Mucosa of descending colon (tissue), 3 donors: ENCODE measurements at regions not wholly inside any gene's neighbourhood (a gene's known extent, or its start where the extent isn't known, plus 50 kb on each side); places are given as distances from the start of the nearest gene placed in this dataset.

ENCODE experiments used
- ATAC-seq: fragments of 200-7000 bp; cut with Tn5 transposase; one replicate; pipeline ENCODE4 v1.9.1; 2020; ENCODE audit warnings: mild to moderate bottlenecking, moderate library complexity
- DNase-seq, 3 donors: peaks; one replicate each; pipeline ENCODE4 v3.0.0-alpha.2; 2020
- H3K36me3 ChIP-seq: fragments of 200-600 bp; one replicate; pipeline ENCODE4 v1.8.0; 2021; ENCODE audit warnings: low read depth, mild to moderate bottlenecking
- H3K4me1 ChIP-seq: fragments of 200-600 bp; one replicate; pipeline ENCODE4 v1.8.0; 2021; ENCODE audit warnings: low read depth, mild to moderate bottlenecking
- H3K4me3 ChIP-seq: fragments of 200-600 bp; one replicate; pipeline ENCODE4 v1.8.0; 2021; ENCODE audit warnings: mild to moderate bottlenecking
- H3K9me3 ChIP-seq: fragments of 200-600 bp; one replicate; pipeline ENCODE4 v1.8.0; 2021; ENCODE audit warnings: mild to moderate bottlenecking
- CTCF ChIP-seq: fragments of 200-600 bp; IDR thresholded peaks from one replicate; pipeline ENCODE4 v1.8.0; 2022; ENCODE audit warnings: antibody characterized with exemption, mild to moderate bottlenecking
- intact Hi-C, 2 donors: fragments of 100-400 bp; cut with DNase I in 1 of 2; cut with micrococcal nuclease in 1 of 2; formaldehyde crosslinking; loops; one replicate each; pipeline versions ENCODE4 v1.11.0 to v1.11.1; 2022; cut with DNase I, micrococcal nuclease
- donor health status: DM: no; HTN: no; CAD: no; lungs with moderate emphysema.
- donor health status: DM: no; HTN: no; CAD: no.
- donor health status: DM: no; HTN: yes; CAD: no.

GRCh38 chr5:10145923-10146401, 103.7 kb downstream of the ATPSCKMT start:
- Histone ChIP-seq H3K9me3 (no peaks in the 10 kb centered on the region), H3K4me1 (no peaks in the 10 kb centered on the region), H3K4me3 (no peak overlapping the region), H3K36me3 (no peaks in the 10 kb centered on the region)
- intact Hi-C loops, result no loop called here
- peak; percentile 57 for ATAC-seq
- no peak for TF ChIP-seq CTCF
- no peak for DNase-seq

- no peaks in the 10 kb centered on the region for H3K9me3 ChIP-seq
- no peak for TF ChIP-seq CTCF
- intact Hi-C loops, result no loop called here
- H3K4me3 ChIP-seq, result no peak overlapping the region
- DNase-seq (no peak), ATAC-seq (no peak)
- H3K4me1 ChIP-seq, result no peaks in the 10 kb centered on the region
- H3K36me3 ChIP-seq, result no peaks in the 10 kb centered on the region
Observed at GRCh38 chr5:10144040-10144439, 105.6 kb downstream of the ATPSCKMT start.

- no peaks in the 10 kb centered on the region for H3K4me1 ChIP-seq
- H3K9me3 ChIP-seq, result no peaks in the 10 kb centered on the region
- ATAC-seq (peak; percentile 60), DNase-seq (peak in 1 of 3 donors; percentile 17)
- intact Hi-C loops, result no loop called here
- H3K4me3 ChIP-seq, result no peak overlapping the region
- no peaks in the 10 kb centered on the region for H3K36me3 ChIP-seq
- TF ChIP-seq CTCF, result no peak
Observed at GRCh38 chr5:10140195-10140973, 109.3 kb downstream of the ATPSCKMT start.

GRCh38 chr5:10138395-10139057, 111.2 kb downstream of the ATPSCKMT start:
- DNase-seq, result no peak
- no peaks in the 10 kb centered on the region for H3K9me3 ChIP-seq
- no peak overlapping the region for H3K4me3 ChIP-seq
- no peak for ATAC-seq
- H3K36me3 ChIP-seq, result no peaks in the 10 kb centered on the region
- H3K4me1 ChIP-seq, result no peaks in the 10 kb centered on the region
- TF ChIP-seq CTCF, result no peak
- intact Hi-C loops, result no loop called here

DNA sequence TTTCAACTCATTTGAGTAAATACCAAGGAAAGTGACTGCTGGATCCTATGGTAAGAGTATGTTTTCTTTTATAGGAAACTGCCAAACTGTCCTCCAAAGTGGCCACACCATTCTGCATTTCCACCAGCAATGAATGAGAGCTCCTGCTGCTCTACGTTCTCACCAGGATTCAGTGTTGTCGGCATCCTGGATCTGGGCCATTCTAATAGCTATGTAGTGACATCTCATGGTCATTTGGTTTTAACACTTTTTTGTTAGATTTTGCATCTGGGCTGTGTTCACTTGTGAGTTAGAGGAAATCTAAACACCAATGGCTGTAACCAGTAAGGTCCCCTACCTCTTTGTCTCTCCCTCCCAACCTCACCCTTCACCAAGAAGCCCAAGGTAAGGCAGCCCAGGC, 115.9 kb downstream of the ATPSCKMT start:
- DNase-seq (no peak), ATAC-seq (no peak)
- Histone ChIP-seq H3K4me3 (no peak overlapping the region), H3K9me3 (no peaks in the 10 kb centered on the region), H3K36me3 (no peaks in the 10 kb centered on the region), H3K4me1 (no peaks in the 10 kb centered on the region)
- TF ChIP-seq CTCF, result no peak
- intact Hi-C loops, result no loop called here
